ENCODE measurements at regions not wholly inside any gene's neighbourhood (a gene's known extent, or its start where the extent isn't known, plus 50 kb on each side); places are given as distances from the start of the nearest gene placed in this dataset.

GRCh38 chr2:196239622-196240587 lies 68.5 kb upstream of the STK17B start:
- Histone ChIP-seq H3K4me1 (ENCODE audit: control insufficient read depth, insufficient read depth, low read length) (no peaks in the 10 kb centered on the region), H3K27me3 (ENCODE audit: control insufficient read depth, insufficient read depth, low read length) (no peaks in the 10 kb centered on the region), H3K9me3 (ENCODE audit: control insufficient read depth, insufficient read depth, low read length) (no peaks in the 10 kb centered on the region), H3K4me3 (ENCODE audit: low read length) (no peak overlapping the region), H3K36me3 (ENCODE audit: control insufficient read depth, insufficient read depth, low read length) (no peaks in the 10 kb centered on the region), H3K27ac (ENCODE audit: low read length) (no peak overlapping the region)
- no peak for DNase-seq (ENCODE audit: low read depth, low spot score)
- WGBS (ENCODE audit: insufficient coverage, insufficient read length) = no CpG with 5 or more reads among the region's 10 CpGs

GRCh38 chr2:196241175-196241574 lies 69.8 kb upstream of the STK17B start:
- Histone ChIP-seq H3K27me3 (ENCODE audit: control insufficient read depth, insufficient read depth, low read length) (no peaks in the 10 kb centered on the region), H3K36me3 (ENCODE audit: control insufficient read depth, insufficient read depth, low read length) (no peaks in the 10 kb centered on the region), H3K9me3 (ENCODE audit: control insufficient read depth, insufficient read depth, low read length) (no peaks in the 10 kb centered on the region), H3K4me3 (ENCODE audit: low read length) (no peak overlapping the region), H3K27ac (ENCODE audit: low read length) (no peak overlapping the region), H3K4me1 (ENCODE audit: control insufficient read depth, insufficient read depth, low read length) (no peaks in the 10 kb centered on the region)
- no peak for DNase-seq (ENCODE audit: low read depth, low spot score)
- WGBS (ENCODE audit: insufficient coverage, insufficient read length) = no CpG with 5 or more reads among the region's 3 CpGs

DNA sequence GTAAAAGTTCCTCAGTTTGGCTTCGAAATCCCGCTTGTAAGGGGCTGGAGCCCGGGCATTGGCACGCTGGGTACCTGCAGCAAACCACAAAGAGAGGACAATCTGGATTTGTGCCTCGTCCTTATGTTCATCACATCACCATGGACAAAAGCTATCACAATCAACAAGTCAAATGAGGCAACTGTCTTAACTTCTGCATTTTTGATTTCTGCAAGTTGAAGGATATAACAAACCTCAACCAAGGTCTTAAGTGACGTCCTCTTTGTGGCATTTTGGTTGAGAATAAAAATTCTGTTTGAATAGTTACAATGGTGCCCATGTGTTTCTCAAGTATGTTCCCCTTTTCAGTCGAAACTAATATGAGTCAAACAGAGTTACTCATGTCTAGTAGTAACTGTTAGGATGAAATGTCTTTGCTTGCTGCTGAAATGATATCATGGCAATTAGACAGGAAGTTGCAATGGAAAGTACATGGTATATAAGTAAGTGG lies 70.8 kb upstream of the STK17B start:
- no peak for DNase-seq (ENCODE audit: low read depth, low spot score)
- no CpG with 5 or more reads among the region's 7 CpGs for WGBS (ENCODE audit: insufficient coverage, insufficient read length)
- Histone ChIP-seq H3K27ac (ENCODE audit: low read length) (no peak overlapping the region), H3K4me1 (ENCODE audit: control insufficient read depth, insufficient read depth, low read length) (no peaks in the 10 kb centered on the region), H3K9me3 (ENCODE audit: control insufficient read depth, insufficient read depth, low read length) (no peaks in the 10 kb centered on the region), H3K36me3 (ENCODE audit: control insufficient read depth, insufficient read depth, low read length) (no peaks in the 10 kb centered on the region), H3K4me3 (ENCODE audit: low read length) (no peak overlapping the region), H3K27me3 (ENCODE audit: control insufficient read depth, insufficient read depth, low read length) (no peaks in the 10 kb centered on the region)

- Histone ChIP-seq H3K27me3 (ENCODE audit: control insufficient read depth, insufficient read depth, low read length) (no peaks in the 10 kb centered on the region), H3K4me3 (ENCODE audit: low read length) (no peak overlapping the region), H3K9me3 (ENCODE audit: control insufficient read depth, insufficient read depth, low read length) (no peaks in the 10 kb centered on the region), H3K36me3 (ENCODE audit: control insufficient read depth, insufficient read depth, low read length) (no peaks in the 10 kb centered on the region), H3K4me1 (ENCODE audit: control insufficient read depth, insufficient read depth, low read length) (no peaks in the 10 kb centered on the region), H3K27ac (ENCODE audit: low read length) (no peak overlapping the region)
- no peak for DNase-seq (ENCODE audit: low read depth, low spot score)
- WGBS (ENCODE audit: insufficient coverage, insufficient read length) = no CpG with 5 or more reads among the region's 2 CpGs
Observed at GRCh38 chr2:196244516-196244915, 73.1 kb upstream of the STK17B start.

DNA sequence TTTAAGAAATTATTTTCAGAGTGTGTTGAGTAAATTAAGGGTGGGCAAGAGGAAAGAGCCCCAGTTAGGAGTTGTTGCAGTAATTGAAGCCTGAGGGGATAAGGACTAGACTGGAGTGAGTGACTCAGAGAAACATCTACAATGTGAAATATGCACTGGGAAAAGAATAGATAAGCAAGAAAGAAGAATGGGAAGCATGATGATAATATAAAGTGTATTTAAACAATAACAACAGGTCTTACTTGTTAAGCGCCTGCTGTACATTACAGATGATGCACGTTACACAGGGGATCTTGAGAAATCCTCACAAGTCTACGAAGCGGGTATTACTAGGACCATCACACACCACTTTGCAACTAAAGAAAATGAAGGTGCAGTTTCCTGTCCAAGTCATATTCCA lies 73.6 kb upstream of the STK17B start:
- Histone ChIP-seq H3K4me1 (ENCODE audit: control insufficient read depth, insufficient read depth, low read length) (no peaks in the 10 kb centered on the region), H3K27ac (ENCODE audit: low read length) (no peak overlapping the region), H3K27me3 (ENCODE audit: control insufficient read depth, insufficient read depth, low read length) (no peaks in the 10 kb centered on the region), H3K9me3 (ENCODE audit: control insufficient read depth, insufficient read depth, low read length) (no peaks in the 10 kb centered on the region), H3K36me3 (ENCODE audit: control insufficient read depth, insufficient read depth, low read length) (no peaks in the 10 kb centered on the region), H3K4me3 (ENCODE audit: low read length) (no peak overlapping the region)
- DNase-seq (ENCODE audit: low read depth, low spot score) = no peak
- no CpG with 5 or more reads among the region's 4 CpGs for WGBS (ENCODE audit: insufficient coverage, insufficient read length)

DNA sequence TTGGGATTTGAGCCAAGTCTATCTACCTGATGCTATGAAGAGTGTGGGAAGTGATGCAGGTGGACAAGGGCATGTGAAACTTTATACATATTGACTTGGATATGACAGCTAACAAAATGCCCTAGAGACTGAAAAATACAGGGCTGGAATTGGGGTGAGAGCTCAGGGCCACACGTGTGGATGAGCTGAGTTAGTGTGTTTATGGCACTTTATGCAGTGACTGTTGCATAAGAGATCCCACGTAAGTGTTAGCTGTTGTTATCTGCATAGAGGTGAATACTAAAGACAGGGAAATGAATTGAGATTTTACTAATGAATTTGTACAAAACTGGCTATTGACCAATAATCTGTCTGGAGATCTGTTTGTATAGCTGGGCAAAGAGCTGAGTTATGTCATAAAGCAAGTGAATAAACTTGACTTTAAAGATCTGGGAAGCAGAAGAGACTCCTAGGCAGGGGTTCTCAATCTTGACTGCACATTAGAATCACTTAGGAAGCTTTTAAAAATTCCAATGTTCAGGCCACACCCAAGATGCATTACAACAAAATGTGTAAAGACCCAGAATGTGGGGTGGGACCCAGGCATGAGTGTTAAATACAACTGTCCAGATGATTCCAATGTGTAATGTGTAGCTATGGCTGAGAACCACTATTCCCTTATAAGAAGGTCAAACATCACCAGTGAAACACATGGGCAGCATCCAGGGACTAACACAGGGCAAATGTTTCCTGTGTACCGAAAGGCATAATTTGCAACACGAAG lies 74.2 kb upstream of the STK17B start:
- no peak overlapping the region for H3K27ac ChIP-seq (ENCODE audit: low read length)
- H3K4me3 ChIP-seq (ENCODE audit: low read length) = no peak overlapping the region
- no CpG with 5 or more reads among the region's 4 CpGs for WGBS (ENCODE audit: insufficient coverage, insufficient read length)

GRCh38 chr2:196247114-196247975 lies 76.0 kb upstream of the STK17B start:
- Histone ChIP-seq H3K4me1 (ENCODE audit: control insufficient read depth, insufficient read depth, low read length) (no peaks in the 10 kb centered on the region), H3K27ac (ENCODE audit: low read length) (no peak overlapping the region)
- no CpG with 5 or more reads among the region's 8 CpGs for WGBS (ENCODE audit: insufficient coverage, insufficient read length)

More for the DNA sequence above, 74.2 kb upstream of the STK17B start:
- Histone ChIP-seq H3K4me1 (ENCODE audit: control insufficient read depth, insufficient read depth, low read length) (no peaks in the 10 kb centered on the region), H3K9me3 (ENCODE audit: control insufficient read depth, insufficient read depth, low read length) (no peaks in the 10 kb centered on the region), H3K27me3 (ENCODE audit: control insufficient read depth, insufficient read depth, low read length) (no peaks in the 10 kb centered on the region), H3K36me3 (ENCODE audit: control insufficient read depth, insufficient read depth, low read length) (no peaks in the 10 kb centered on the region)
- no peak for DNase-seq (ENCODE audit: low read depth, low spot score)

GRCh38 chr2:196247976-196248280 lies 76.5 kb upstream of the STK17B start:
- Histone ChIP-seq H3K4me1 (ENCODE audit: control insufficient read depth, insufficient read depth, low read length) (no peaks in the 10 kb centered on the region), H3K9me3 (ENCODE audit: control insufficient read depth, insufficient read depth, low read length) (no peaks in the 10 kb centered on the region), H3K27me3 (ENCODE audit: control insufficient read depth, insufficient read depth, low read length) (no peaks in the 10 kb centered on the region), H3K36me3 (ENCODE audit: control insufficient read depth, insufficient read depth, low read length) (no peaks in the 10 kb centered on the region), H3K27ac (ENCODE audit: low read length) (no peak overlapping the region), H3K4me3 (ENCODE audit: low read length) (no peak overlapping the region)
- WGBS (ENCODE audit: insufficient coverage, insufficient read length) = no CpG with 5 or more reads among the region's 3 CpGs
- DNase-seq (ENCODE audit: low read depth, low spot score) = no peak

More at GRCh38 chr2:196247114-196247975, 76.0 kb upstream of the STK17B start:
- no peaks in the 10 kb centered on the region for H3K27me3 ChIP-seq (ENCODE audit: control insufficient read depth, insufficient read depth, low read length)
- H3K4me3 ChIP-seq (ENCODE audit: low read length) = no peak overlapping the region
- no peaks in the 10 kb centered on the region for H3K36me3 ChIP-seq (ENCODE audit: control insufficient read depth, insufficient read depth, low read length)
- no peak for DNase-seq (ENCODE audit: low read depth, low spot score)
- H3K9me3 ChIP-seq (ENCODE audit: control insufficient read depth, insufficient read depth, low read length) = no peaks in the 10 kb centered on the region

DNA sequence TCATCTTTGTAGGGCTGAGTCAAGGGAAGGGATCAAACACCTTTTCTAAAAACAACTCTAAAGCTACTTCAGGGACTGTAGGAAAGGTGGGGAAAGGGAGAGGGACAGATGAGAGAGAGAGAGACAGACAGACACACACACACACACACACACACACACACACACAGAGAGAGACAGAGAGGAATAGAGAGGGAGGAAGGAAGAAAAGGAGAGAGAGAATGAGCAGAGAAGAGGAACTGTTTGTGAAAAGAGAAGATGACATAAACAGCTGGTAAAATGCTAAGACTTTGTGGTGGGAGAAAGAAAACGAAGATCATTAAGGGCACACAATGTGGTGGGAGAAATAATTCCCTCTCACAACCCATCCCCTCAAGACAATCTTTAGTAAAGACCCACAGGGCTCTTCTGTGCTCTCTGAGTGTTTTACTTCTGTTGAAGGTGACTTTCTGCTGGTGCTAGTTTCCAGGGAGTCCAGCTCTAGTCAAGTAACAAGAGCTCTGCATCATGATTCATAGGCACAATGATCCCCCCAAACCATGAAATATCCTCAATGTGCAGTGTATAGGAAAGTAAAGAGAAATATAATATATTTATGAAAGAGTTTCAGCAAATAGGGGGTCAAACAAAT lies 77.2 kb upstream of the STK17B start:
- Histone ChIP-seq H3K36me3 (ENCODE audit: control insufficient read depth, insufficient read depth, low read length) (no peaks in the 10 kb centered on the region), H3K4me3 (ENCODE audit: low read length) (no peak overlapping the region), H3K27me3 (ENCODE audit: control insufficient read depth, insufficient read depth, low read length) (no peaks in the 10 kb centered on the region), H3K27ac (ENCODE audit: low read length) (no peak overlapping the region), H3K4me1 (ENCODE audit: control insufficient read depth, insufficient read depth, low read length) (no peaks in the 10 kb centered on the region), H3K9me3 (ENCODE audit: control insufficient read depth, insufficient read depth, low read length) (no peaks in the 10 kb centered on the region)
- no peak for DNase-seq (ENCODE audit: low read depth, low spot score)
- WGBS (ENCODE audit: insufficient coverage, insufficient read length) = no CpG with 5 or more reads among the region's 1 CpG

DNA sequence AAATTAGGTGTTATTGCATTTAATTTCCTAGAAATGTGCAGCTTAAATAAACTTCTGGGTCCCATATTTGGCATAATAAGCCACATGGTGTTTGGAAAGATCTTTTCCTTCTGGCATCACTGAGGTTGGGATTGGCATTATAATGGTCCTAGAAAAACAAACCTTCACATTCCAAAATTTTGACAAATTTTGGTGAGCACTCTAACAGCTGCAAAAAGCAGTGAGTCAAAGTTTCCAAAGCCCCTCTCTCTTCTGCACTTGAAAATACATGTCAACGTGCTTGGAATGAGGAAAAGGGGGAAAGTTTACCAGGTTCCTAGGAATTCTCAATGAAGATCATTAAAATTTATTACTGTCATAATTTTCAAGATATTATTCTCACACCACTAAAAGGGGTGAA lies 77.8 kb upstream of the STK17B start:
- H3K36me3 ChIP-seq (ENCODE audit: control insufficient read depth, insufficient read depth, low read length) = no peaks in the 10 kb centered on the region
- DNase-seq (ENCODE audit: low read depth, low spot score) = no peak
- H3K9me3 ChIP-seq (ENCODE audit: control insufficient read depth, insufficient read depth, low read length) = no peaks in the 10 kb centered on the region
- H3K27ac ChIP-seq (ENCODE audit: low read length) = no peak overlapping the region
- H3K27me3 ChIP-seq (ENCODE audit: control insufficient read depth, insufficient read depth, low read length) = no peaks in the 10 kb centered on the region
- no peak overlapping the region for H3K4me3 ChIP-seq (ENCODE audit: low read length)
- WGBS (ENCODE audit: insufficient coverage, insufficient read length) = no CpG with 5 or more reads among the region's 1 CpG
- H3K4me1 ChIP-seq (ENCODE audit: control insufficient read depth, insufficient read depth, low read length) = no peaks in the 10 kb centered on the region

All from iPS DF 6.9 (cell line).